Mononuclear cell (primary cell): ENCODE measurements at regions not wholly inside any gene's neighbourhood (a gene's known extent, or its start where the extent isn't known, plus 50 kb on each side); places are given as distances from the start of the nearest gene placed in this dataset.

Experiments
- H3K27me3 ChIP-seq: 2 replicates; pipeline ENCODE4 v1.6.0; 2011; ENCODE audit warnings: low read length, control low read depth; ENCODE audit not compliant: insufficient read depth
- H3K4me1 ChIP-seq: 2 replicates; pipeline ENCODE4 v1.5.1; 2011; ENCODE audit warnings: mild to moderate bottlenecking, low read length, control low read depth; ENCODE audit not compliant: insufficient read depth
- H3K4me3 ChIP-seq: 2 replicates; pipeline ENCODE4 v1.5.1; 2011; ENCODE audit warnings: mild to moderate bottlenecking, low read length, moderate library complexity
- H3K9me3 ChIP-seq: 2 replicates; pipeline ENCODE4 v1.5.1; 2011; ENCODE audit warnings: low read depth, mild to moderate bottlenecking, control low read depth, low read length

GRCh38 chr10:107362306-107362705 is 197.8 kb upstream of the SORCS1 start:
- Histone ChIP-seq H3K27me3 (no peaks in the 10 kb centered on the region), H3K4me1 (no peaks in the 10 kb centered on the region), H3K9me3 (no peaks in the 10 kb centered on the region), H3K4me3 (no peak overlapping the region)

GRCh38 chr10:107357033-107357432 is 192.5 kb upstream of the SORCS1 start:
- Histone ChIP-seq H3K27me3 (no peaks in the 10 kb centered on the region), H3K4me1 (no peaks in the 10 kb centered on the region), H3K4me3 (no peak overlapping the region), H3K9me3 (no peaks in the 10 kb centered on the region)

DNA sequence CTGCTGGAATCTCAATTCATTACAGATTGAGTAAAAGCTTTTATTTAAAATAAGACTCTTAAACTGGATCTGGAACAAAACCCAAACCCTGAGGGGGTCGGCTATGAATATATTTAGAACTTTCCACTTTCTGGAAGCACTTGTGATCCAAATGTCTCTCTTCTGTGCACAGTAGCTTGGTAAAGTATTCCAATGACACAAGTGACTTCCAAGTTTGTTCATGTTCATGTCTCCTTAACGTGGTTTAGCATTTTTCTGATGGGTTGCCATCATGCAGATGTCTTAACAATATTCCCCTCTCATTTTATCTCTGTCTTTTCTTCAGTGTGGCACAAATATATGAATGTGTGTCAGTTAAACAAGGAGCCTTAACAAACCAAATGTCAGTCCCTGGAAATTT is 191.9 kb upstream of the SORCS1 start:
- no peak overlapping the region for H3K4me3 ChIP-seq
- H3K9me3 ChIP-seq, result no peaks in the 10 kb centered on the region
- H3K27me3 ChIP-seq, result no peaks in the 10 kb centered on the region
- H3K4me1 ChIP-seq, result no peaks in the 10 kb centered on the region

DNA sequence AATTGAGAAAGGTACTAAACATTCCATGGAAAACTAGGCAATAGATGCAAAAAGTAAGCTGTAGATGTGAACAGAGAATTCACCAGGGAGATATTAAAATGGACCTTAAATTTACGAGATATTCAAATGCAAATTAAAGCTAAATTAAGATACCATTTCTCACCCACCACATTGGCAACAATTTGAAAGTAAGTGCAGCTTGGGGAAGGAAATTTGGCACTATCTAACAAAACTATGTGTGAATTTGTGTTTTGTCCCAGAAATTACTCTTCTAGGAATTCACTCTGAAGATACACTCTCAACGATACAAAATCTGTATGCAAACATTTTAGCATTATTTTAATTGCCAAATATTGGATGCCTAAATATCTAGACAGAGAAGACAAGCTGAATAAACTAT is 178.2 kb upstream of the SORCS1 start:
- Histone ChIP-seq H3K4me1 (no peaks in the 10 kb centered on the region), H3K4me3 (no peak overlapping the region), H3K27me3 (no peaks in the 10 kb centered on the region), H3K9me3 (no peaks in the 10 kb centered on the region)

DNA sequence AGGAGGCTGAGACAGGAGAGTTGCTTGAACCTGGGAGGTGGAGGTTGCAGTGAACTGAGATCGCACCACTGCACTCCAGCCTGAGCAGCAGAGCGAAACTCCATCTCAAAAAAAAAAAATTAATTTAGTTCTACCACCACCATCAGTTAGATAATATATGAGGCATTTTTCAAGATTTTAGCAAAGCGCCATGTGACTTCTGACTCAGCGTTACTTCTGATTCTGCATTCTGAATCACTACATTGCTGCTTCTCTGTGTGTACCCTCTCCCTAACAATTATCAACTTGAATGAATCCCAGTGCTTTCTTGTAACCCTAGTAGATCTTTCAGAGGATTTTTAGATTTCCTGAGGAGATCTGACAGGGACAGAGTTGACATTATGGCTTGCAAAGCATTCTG is 176.8 kb upstream of the SORCS1 start:
- Histone ChIP-seq H3K4me3 (no peak overlapping the region), H3K9me3 (no peaks in the 10 kb centered on the region), H3K27me3 (no peaks in the 10 kb centered on the region), H3K4me1 (no peaks in the 10 kb centered on the region)

- H3K4me3 ChIP-seq, result no peak overlapping the region
- H3K27me3 ChIP-seq, result no peaks in the 10 kb centered on the region
- no peaks in the 10 kb centered on the region for H3K4me1 ChIP-seq
- no peaks in the 10 kb centered on the region for H3K9me3 ChIP-seq
Measured at GRCh38 chr10:107340326-107340725, 175.8 kb upstream of the SORCS1 start.

- Histone ChIP-seq H3K9me3 (no peaks in the 10 kb centered on the region), H3K4me1 (no peaks in the 10 kb centered on the region), H3K27me3 (no peaks in the 10 kb centered on the region), H3K4me3 (no peak overlapping the region)
Measured at GRCh38 chr10:107336061-107336460, 171.6 kb upstream of the SORCS1 start.

DNA sequence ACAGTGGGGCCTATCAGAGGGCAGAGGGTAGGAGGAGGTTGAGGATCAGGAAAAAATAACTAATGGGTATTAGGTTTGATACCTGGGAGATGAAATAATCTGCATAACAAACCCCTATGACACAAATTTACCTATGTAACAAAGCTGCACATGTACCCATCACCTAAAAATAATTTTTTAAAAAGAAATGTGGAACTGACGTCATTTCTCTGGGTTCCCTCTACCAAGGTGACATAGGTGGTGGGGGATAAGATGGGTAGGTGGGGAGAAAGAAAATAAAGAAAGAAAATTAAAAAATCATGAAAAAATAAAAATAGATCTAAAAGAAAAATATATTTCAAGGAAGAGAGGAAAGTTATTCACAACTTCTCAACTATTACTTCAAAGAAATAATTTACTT is 153.1 kb upstream of the SORCS1 start:
- Histone ChIP-seq H3K4me1 (no peaks in the 10 kb centered on the region), H3K27me3 (no peaks in the 10 kb centered on the region), H3K9me3 (no peaks in the 10 kb centered on the region), H3K4me3 (no peak overlapping the region)

GRCh38 chr10:107303203-107303602 is 138.7 kb upstream of the SORCS1 start:
- Histone ChIP-seq H3K9me3 (no peaks in the 10 kb centered on the region), H3K27me3 (no peaks in the 10 kb centered on the region), H3K4me1 (no peaks in the 10 kb centered on the region), H3K4me3 (no peak overlapping the region)

DNA sequence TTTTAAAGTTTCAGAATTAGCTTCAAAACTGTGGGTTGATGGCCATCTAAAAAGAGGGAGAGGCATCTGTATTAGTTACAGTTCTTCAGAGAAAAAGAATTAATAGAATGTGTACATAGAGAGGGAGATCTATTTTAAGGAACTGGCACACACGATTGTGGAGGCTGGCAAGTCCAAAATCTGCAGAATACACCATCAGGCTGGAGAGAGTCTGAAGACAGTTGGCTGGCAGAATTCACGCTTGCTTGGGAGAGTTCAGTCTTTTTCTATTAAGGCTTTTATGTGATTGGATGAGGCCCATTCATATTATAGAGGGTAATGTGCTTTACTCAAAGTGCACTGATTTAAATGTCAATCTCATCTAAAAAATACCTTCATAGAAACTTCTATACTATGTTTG is 135.1 kb upstream of the SORCS1 start:
- no peaks in the 10 kb centered on the region for H3K27me3 ChIP-seq
- H3K4me1 ChIP-seq, result no peaks in the 10 kb centered on the region
- H3K4me3 ChIP-seq, result no peak overlapping the region
- H3K9me3 ChIP-seq, result peaks cover 7% of the 10 kb centered on the region

- no peak overlapping the region for H3K4me3 ChIP-seq
- no peaks in the 10 kb centered on the region for H3K9me3 ChIP-seq
- no peaks in the 10 kb centered on the region for H3K27me3 ChIP-seq
- no peaks in the 10 kb centered on the region for H3K4me1 ChIP-seq
Measured at GRCh38 chr10:107284187-107284586, 119.7 kb upstream of the SORCS1 start.

DNA sequence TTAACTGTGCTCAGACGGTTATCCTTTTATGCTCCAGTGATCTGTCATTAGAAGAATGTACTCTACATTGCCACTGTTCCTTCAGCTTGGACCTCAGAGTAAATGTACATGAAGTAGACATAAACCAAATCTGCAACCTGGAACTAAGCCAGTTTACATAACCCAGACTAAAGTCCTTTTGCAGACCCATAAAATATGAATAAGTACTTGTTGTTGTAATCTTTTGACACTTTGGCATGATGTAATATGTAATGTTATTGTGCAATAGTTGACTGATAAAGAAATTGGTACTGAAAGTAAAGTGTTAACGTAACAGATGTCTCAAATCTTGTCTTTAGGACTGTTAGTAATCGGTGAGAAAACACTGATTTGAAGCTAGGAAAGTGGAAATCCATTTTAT is 115.8 kb upstream of the SORCS1 start:
- Histone ChIP-seq H3K27me3 (no peaks in the 10 kb centered on the region), H3K9me3 (no peaks in the 10 kb centered on the region), H3K4me1 (no peaks in the 10 kb centered on the region), H3K4me3 (no peak overlapping the region)

- H3K27me3 ChIP-seq, result no peaks in the 10 kb centered on the region
- H3K9me3 ChIP-seq, result no peaks in the 10 kb centered on the region
- H3K4me1 ChIP-seq, result no peaks in the 10 kb centered on the region
- no peak overlapping the region for H3K4me3 ChIP-seq
Measured at GRCh38 chr10:107277591-107277990, 113.1 kb upstream of the SORCS1 start.

DNA sequence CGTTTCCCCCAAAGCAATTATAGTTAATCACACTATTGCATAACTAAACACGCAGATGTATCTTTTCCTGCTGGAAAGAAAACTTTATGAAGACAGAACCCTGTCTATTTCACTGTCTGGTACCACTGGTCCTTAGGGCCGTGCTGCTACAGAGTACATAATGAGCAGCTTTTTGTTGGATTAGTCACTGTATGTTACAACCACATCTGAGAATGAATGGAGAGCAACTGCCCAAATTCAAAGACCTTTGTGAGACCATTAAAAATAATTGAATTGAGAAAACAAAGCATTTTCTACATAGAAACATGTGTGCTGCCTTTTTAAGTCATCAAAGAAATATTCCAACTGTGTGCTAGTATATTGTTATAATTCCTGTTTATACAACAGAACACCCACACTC is 111.3 kb upstream of the SORCS1 start:
- no peaks in the 10 kb centered on the region for H3K9me3 ChIP-seq
- H3K27me3 ChIP-seq, result no peaks in the 10 kb centered on the region
- H3K4me1 ChIP-seq, result no peaks in the 10 kb centered on the region
- H3K4me3 ChIP-seq, result no peak overlapping the region

GRCh38 chr10:107269626-107270025 is 105.1 kb upstream of the SORCS1 start:
- Histone ChIP-seq H3K4me3 (no peak overlapping the region), H3K9me3 (no peaks in the 10 kb centered on the region), H3K4me1 (no peaks in the 10 kb centered on the region), H3K27me3 (no peaks in the 10 kb centered on the region)

GRCh38 chr10:107264742-107265141 is 100.2 kb upstream of the SORCS1 start:
- H3K4me1 ChIP-seq, result no peaks in the 10 kb centered on the region
- no peaks in the 10 kb centered on the region for H3K9me3 ChIP-seq
- no peak overlapping the region for H3K4me3 ChIP-seq
- no peaks in the 10 kb centered on the region for H3K27me3 ChIP-seq

DNA sequence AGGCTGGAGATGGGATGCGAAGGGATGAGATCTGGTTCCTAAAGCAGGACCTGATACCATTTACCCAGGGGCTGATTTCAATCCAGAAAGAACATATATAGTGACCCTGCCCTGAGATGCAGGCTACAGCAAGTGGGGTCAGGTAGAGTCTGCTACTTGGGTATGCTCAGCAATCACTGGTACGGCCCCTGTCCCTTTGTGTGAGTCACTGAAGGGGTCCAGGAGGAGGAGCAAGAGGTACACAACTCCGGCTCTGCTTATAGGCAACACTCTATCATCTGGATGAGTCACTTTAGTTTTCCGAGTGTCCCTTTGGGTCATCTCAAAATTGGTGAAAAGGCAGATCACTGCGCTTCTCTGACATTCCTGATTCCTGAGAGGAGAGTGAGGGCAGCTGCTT is 79.6 kb upstream of the SORCS1 start:
- Histone ChIP-seq H3K4me3 (no peak overlapping the region), H3K9me3 (no peaks in the 10 kb centered on the region), H3K27me3 (no peaks in the 10 kb centered on the region), H3K4me1 (no peaks in the 10 kb centered on the region)
